ENCODE measurements at regions not wholly inside any gene's neighbourhood (a gene's known extent, or its start where the extent isn't known, plus 50 kb on each side); places are given as distances from the start of the nearest gene placed in this dataset.
A peak's percentile ranks its signal among the peaks of the same experiment; 100 is the strongest.
"Not testable (repeated sequence)": the region's sequence is repeated elsewhere in the genome, so short reads cannot be mapped to it uniquely, and the experiment has no call there.

GRCh38 chr10:30534465-30535144 is 94.9 kb downstream of the LYZL2 start:
- peak; percentile 41 to 56 for DNase-seq (ENCODE audit: low read depth in 2 of 2, low spot score in 1 of 2)

DNA sequence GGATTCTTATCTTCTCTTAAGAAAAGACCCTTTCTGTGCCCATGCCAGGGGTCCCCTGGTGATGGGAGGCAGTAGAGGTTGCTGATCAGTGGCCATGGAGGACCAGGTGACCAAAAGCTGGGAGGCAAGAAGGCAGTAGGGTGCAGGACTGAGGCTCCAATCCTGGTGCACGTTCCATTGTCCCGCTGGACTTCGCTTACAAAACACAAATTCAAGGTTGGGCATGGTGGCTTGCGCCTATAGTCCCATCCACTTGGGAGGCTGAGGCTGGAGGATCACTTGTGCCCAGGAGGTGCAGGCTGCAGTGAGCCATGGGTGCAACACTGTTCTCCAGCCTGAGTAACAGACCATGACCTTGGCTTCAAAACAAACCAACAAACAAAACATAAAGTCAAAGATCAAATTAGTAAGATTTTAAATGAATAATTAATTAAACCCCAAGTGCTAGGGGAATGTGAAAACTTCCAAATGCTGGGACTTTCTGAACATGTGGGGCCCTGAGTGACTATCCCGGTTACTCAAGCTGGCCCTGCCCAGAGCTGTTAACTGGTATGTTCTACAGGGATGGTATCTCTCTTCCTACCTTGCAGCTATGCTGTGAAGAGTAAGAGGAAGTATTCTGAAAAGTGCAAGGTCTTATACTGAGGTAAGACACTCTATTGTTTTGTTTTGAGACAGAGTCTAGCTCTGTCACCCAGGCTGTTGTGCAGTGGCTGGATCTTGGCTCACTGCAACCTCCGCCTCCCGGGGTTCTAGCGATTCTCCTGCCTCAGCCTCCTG is 97.6 kb downstream of the LYZL2 start:
- DNase-seq (ENCODE audit: low read depth in 2 of 2, low spot score in 1 of 2): no peak

- DNase-seq (ENCODE audit: low read depth in 2 of 2, low spot score in 1 of 2): peak; percentile 49 to 62
These were observed 95.5 kb downstream of the MAP3K8 start for GRCh38 chr10:30529373-30529998.

DNA sequence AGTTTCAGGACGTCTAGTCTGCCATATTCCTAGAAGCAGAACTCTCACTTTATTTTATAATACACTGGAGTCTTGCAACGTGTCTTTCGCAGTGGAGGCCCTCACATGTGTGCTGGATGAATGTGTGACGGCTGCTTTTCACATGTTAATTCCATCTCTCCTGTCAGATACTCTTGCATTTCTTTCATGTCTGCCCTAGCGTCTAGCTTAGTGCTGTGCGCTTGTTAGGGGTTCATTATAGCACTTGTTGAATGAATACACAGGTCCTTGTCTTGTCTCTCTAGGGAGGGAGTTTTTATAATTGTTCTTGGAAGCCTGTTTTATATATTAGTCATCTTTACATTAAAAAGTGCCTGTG is 94.4 kb downstream of the MAP3K8 start:
- DNase-seq (ENCODE audit: low read depth in 2 of 2, low spot score in 1 of 2): no peak

GRCh38 chr10:30527623-30528428 is 93.8 kb downstream of the MAP3K8 start:
- DNase-seq (ENCODE audit: low read depth in 2 of 2, low spot score in 1 of 2): no peak

- DNase-seq (ENCODE audit: low read depth in 2 of 2, low spot score in 1 of 2): not testable (repeated sequence)
These were observed 88.7 kb downstream of the MAP3K8 start for GRCh38 chr10:30522661-30523078.

DNA sequence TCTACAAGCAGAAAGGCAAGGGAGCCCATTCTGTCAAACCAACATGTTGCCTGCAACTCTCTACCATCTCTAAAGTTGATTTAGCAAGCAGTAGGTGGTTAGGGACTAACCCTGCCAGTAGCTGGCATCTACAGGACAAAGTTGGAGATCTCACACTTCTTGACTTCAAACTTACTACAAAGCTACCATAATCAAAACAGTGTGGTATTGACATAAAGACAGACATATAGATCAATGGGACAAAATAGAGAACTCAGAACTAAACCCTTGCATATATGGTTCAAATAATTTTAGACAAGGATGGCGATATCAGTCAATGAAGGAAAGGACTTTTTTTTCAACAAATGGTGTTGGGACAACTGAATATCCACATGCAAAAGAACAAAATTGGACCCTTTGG is 84.9 kb downstream of the MAP3K8 start:
- DNase-seq (ENCODE audit: low read depth in 2 of 2, low spot score in 1 of 2): no peak
